Adrenal gland (tissue), 9 donors: ENCODE measurements at regions not wholly inside any gene's neighbourhood (a gene's known extent, or its start where the extent isn't known, plus 50 kb on each side); places are given as distances from the start of the nearest gene placed in this dataset.

ENCODE experiments used
- DNase-seq, 7 donors: peaks; one replicate each; pipeline ENCODE4 v3.0.0-alpha.2; 2019 to 2020
- H3K27ac ChIP-seq, 5 donors: fragments of 200-600 bp; sonication (generic) in 4 of 5; 1 replicate in 3 of 5; 2 replicates in 2 of 5; pipeline versions ENCODE4 v1.5.1 to v1.8.0; 2016 to 2020; ENCODE audit warnings: mild to moderate bottlenecking in 1 of 5
- H3K27me3 ChIP-seq: fragments of 200-600 bp; 2 replicates; pipeline ENCODE4 v1.8.0; 2021
- H3K36me3 ChIP-seq, 2 donors: fragments of 200-600 bp; replicated peaks in 1 of 2; 1 replicate in 1 of 2; 2 replicates in 1 of 2; pipeline versions ENCODE4 v1.5.1 to v1.8.0; 2018 to 2022
- H3K4me1 ChIP-seq, 2 donors: fragments of 200-600 bp; replicated peaks in 1 of 2; 1 replicate in 1 of 2; 2 replicates in 1 of 2; pipeline versions ENCODE4 v1.5.1 to v1.8.0; 2018 to 2021
- H3K4me3 ChIP-seq, 4 donors: fragments of 200-600 bp; sonication (generic) in 3 of 4; one replicate each; pipeline ENCODE4 v1.5.1; 2016 to 2018
- H3K9me3 ChIP-seq, 3 donors: fragments of 200-600 bp; sonication (generic) in 1 of 3; replicated peaks in 1 of 3; 1 replicate in 2 of 3; 2 replicates in 1 of 3; pipeline versions ENCODE4 v1.5.1 to v1.8.0; 2016 to 2021
- POLR2A ChIP-seq, 2 donors: fragments of 450-650 bp; IDR thresholded peaks; one replicate each; pipeline ENCODE4 v1.6.1; 2017; ENCODE audit warnings: antibody characterized with exemption in 2 of 2, mild to moderate bottlenecking in 2 of 2, moderate library complexity in 1 of 2
- WGBS, 4 donors: extraction: QIAGEN DNeasy Blood & Tissue Kit in 2 of 4; methylation state at CpG; one replicate each; pipeline versions ENCODE4 v1.1.5 to v1.1.7; 2013 to 2017; 5-methylcytosine and 5-hydroxymethylcytosine counted together
- intact Hi-C, 2 donors: fragments of 100-400 bp; cut with DNase I; formaldehyde crosslinking; loops; one replicate each; pipeline versions ENCODE4 v1.14.1 to v1.15.0; 2022 to 2023
- TF ChIP-seq, protein P1 (sequence below), 6 experiments: fragments of 450-650 bp in 4 of 6; fragments of 200-600 bp in 2 of 6; sonication (generic) in 1 of 6; IDR thresholded peaks; 1 replicate in 5 of 6; 2 replicates in 1 of 6; pipeline versions ENCODE4 v1.5.1 to v1.8.0; 2016 to 2021; ENCODE audit warnings: antibody characterized with exemption in 6 of 6, mild to moderate bottlenecking in 2 of 6, moderate library complexity in 1 of 6
- donor health status: healthy with polysubstance abuse.
- donor health status: Bipolar disorder and iron deficiency.
- donor health status: DM: yes; HTN: yes; CAD: no.
- donor health status: DM: no; HTN: no; CAD: no.
- donor health status: DM: no; HTN: no; CAD: no.

DNA sequence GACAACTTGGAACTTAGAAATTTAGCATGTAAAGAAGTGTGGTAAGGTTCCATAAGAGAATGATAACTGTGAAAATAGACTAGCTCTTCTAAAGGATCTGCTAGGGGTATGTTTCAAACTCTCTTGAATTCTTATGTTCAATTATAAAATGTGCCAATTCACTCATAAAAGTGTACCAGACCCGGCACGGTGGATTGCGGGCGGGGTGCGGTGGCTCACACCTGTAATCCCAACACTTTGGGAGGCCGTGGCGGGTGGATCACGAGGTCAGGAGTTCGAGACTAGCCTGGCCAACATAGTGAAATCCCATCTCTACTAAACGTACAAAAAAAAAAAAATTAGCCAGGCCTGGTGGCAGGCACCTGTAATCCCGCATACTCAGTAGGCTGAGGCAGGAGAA, 105.4 kb upstream of the CAV2 start:
- no peak overlapping the region for H3K27ac ChIP-seq
- WGBS, 4 donors: 86 to 96% (median 93%) methylated on average over 11 of the region's 11 CpGs
- no peak for DNase-seq

DNA sequence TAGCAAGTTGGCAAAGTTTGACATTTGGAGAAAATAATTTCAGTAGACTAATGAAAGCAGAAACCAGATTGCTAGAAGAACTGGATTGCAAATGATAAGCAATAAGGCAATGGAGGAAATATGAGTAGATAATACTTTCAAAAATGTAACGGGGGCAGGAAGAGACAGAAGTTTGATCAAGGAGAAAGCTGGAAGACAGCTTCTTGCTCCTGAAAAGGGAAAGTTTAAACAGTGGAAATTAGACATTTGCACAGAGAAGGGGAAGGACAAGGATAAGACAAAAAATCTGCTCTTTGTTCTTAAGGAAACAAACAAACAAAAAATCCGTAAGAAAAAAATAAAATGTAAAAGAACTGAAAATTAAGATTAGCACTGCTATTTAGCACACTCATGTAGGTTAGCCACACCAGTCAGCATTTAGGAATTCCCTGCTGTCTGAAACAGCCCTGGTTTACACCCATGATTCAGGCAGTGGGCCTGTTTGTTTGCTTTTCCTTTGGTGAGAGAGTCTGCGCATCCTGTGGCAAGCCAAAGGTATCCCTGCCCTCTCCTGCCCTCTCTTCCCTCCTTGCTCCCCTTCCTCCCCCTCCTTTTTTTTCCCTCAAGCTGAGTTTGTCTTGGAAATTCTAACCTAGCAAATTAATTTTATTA, 104.3 kb upstream of the CAV2 start:
- H3K9me3 ChIP-seq: no peaks in the 10 kb centered on the region
- DNase-seq: no peak
- WGBS, 4 donors: 60 to 79% (median 66%) methylated on average over 3 of the region's 3 CpGs
- no peaks in the 10 kb centered on the region for H3K36me3 ChIP-seq
- H3K27ac ChIP-seq: no peak overlapping the region
- no peak overlapping the region for H3K4me3 ChIP-seq
- no peaks in the 10 kb centered on the region for H3K27me3 ChIP-seq
- intact Hi-C loops: no loop called here
- no peak for TF ChIP-seq POLR2A (IDR thresholded peaks at IDR 0.05)
- TF ChIP-seq, protein P1, sequence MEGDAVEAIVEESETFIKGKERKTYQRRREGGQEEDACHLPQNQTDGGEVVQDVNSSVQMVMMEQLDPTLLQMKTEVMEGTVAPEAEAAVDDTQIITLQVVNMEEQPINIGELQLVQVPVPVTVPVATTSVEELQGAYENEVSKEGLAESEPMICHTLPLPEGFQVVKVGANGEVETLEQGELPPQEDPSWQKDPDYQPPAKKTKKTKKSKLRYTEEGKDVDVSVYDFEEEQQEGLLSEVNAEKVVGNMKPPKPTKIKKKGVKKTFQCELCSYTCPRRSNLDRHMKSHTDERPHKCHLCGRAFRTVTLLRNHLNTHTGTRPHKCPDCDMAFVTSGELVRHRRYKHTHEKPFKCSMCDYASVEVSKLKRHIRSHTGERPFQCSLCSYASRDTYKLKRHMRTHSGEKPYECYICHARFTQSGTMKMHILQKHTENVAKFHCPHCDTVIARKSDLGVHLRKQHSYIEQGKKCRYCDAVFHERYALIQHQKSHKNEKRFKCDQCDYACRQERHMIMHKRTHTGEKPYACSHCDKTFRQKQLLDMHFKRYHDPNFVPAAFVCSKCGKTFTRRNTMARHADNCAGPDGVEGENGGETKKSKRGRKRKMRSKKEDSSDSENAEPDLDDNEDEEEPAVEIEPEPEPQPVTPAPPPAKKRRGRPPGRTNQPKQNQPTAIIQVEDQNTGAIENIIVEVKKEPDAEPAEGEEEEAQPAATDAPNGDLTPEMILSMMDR (IDR thresholded peaks at IDR 0.05): no peak
- H3K4me1 ChIP-seq: no peaks in the 10 kb centered on the region

More for the DNA sequence above, 105.4 kb upstream of the CAV2 start:
- H3K36me3 ChIP-seq: no peaks in the 10 kb centered on the region
- H3K4me3 ChIP-seq: no peak overlapping the region
- intact Hi-C loops: no loop called here
- no peaks in the 10 kb centered on the region for H3K27me3 ChIP-seq
- TF ChIP-seq, protein P1 (IDR thresholded peaks at IDR 0.05): no peak
- no peak for TF ChIP-seq POLR2A (IDR thresholded peaks at IDR 0.05)
- no peaks in the 10 kb centered on the region for H3K4me1 ChIP-seq
- no peaks in the 10 kb centered on the region for H3K9me3 ChIP-seq

DNA sequence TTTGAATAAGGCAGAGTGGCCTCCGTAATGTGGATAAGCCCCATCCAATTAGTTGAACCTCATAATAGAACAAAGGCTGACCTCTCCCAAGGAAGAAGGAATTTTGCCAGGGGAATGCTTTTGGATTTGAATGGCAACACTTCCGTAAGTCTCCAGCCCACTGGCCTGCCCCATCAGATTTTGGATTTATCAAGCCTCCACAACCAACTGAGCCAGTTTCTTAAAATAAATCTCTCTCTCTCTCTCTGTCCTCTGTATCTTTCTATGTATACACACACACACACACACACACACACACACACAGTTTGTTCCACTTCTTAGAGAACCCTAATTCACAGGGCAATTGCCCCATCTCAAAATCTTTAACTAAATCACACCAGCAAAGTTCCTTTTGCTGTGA, 100.9 kb upstream of the CAV2 start:
- H3K36me3 ChIP-seq: no peaks in the 10 kb centered on the region
- no peaks in the 10 kb centered on the region for H3K4me1 ChIP-seq
- no peaks in the 10 kb centered on the region for H3K9me3 ChIP-seq
- intact Hi-C loops: no loop called here
- WGBS, 4 donors: 97 to 100% (median 97%) methylated on average over 2 of the region's 2 CpGs
- H3K4me3 ChIP-seq: no peak overlapping the region
- no peaks in the 10 kb centered on the region for H3K27me3 ChIP-seq
- no peak for TF ChIP-seq POLR2A (IDR thresholded peaks at IDR 0.05)
- TF ChIP-seq, protein P1 (IDR thresholded peaks at IDR 0.05): no peak
- no peak overlapping the region for H3K27ac ChIP-seq
- DNase-seq: no peak

DNA sequence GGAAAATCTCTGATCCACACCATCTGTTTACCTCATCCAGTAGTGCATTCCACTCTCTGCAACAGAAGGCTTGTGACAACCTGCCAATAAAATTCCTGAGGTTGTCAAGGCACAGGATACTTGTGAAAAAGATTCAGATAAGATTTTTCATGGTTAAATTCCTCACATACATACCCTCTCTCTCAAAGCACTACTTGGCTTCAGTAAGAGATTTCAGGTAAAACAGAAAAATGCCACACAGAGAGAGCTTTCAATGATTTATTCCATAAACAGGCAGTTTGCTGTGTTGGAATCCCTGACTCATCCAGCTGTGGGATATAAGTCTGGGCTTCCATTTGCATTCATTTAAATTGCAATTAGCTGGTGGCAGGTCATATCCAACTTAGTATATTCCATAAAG, 99.7 kb upstream of the CAV2 start:
- Histone ChIP-seq H3K27ac (no peak overlapping the region), H3K4me1 (no peaks in the 10 kb centered on the region), H3K4me3 (no peak overlapping the region), H3K36me3 (no peaks in the 10 kb centered on the region), H3K9me3 (no peaks in the 10 kb centered on the region), H3K27me3 (no peaks in the 10 kb centered on the region)
- TF ChIP-seq, protein P1 (IDR thresholded peaks at IDR 0.05): no peak
- no peak for TF ChIP-seq POLR2A (IDR thresholded peaks at IDR 0.05)
- no peak for DNase-seq
- intact Hi-C loops: no loop called here
